ENCODE measurements at regions not wholly inside any gene's neighbourhood (a gene's known extent, or its start where the extent isn't known, plus 50 kb on each side); places are given as distances from the start of the nearest gene placed in this dataset.

GRCh38 chr5:124606543-124606942, 139.9 kb downstream of the ZNF608 start:
- FAIRE-seq (no peak), DNase-seq (ENCODE audit: low read depth, low spot score) (no peak)
- TF ChIP-seq JUN (IDR thresholded peaks at IDR 0.05; ENCODE audit: borderline replicate concordance, insufficient read depth, insufficient read length, low read depth) = no peak
- TF ChIP-seq, protein P1, sequence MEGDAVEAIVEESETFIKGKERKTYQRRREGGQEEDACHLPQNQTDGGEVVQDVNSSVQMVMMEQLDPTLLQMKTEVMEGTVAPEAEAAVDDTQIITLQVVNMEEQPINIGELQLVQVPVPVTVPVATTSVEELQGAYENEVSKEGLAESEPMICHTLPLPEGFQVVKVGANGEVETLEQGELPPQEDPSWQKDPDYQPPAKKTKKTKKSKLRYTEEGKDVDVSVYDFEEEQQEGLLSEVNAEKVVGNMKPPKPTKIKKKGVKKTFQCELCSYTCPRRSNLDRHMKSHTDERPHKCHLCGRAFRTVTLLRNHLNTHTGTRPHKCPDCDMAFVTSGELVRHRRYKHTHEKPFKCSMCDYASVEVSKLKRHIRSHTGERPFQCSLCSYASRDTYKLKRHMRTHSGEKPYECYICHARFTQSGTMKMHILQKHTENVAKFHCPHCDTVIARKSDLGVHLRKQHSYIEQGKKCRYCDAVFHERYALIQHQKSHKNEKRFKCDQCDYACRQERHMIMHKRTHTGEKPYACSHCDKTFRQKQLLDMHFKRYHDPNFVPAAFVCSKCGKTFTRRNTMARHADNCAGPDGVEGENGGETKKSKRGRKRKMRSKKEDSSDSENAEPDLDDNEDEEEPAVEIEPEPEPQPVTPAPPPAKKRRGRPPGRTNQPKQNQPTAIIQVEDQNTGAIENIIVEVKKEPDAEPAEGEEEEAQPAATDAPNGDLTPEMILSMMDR (IDR thresholded peaks at IDR 0.05; ENCODE audit: extremely low read depth in 1 of 2, insufficient read depth in 1 of 2, low read depth in 1 of 2, low read length in 2 of 2) = no peak
- no peak for TF ChIP-seq POLR2A (IDR thresholded peaks at IDR 0.05; ENCODE audit: low read depth, low read length)
- no peak for TF ChIP-seq POLR2AphosphoS5 (IDR thresholded peaks at IDR 0.05; ENCODE audit: insufficient read depth, low read depth, low read length)
- TF ChIP-seq, protein P2, sequence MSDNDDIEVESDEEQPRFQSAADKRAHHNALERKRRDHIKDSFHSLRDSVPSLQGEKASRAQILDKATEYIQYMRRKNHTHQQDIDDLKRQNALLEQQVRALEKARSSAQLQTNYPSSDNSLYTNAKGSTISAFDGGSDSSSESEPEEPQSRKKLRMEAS (IDR thresholded peaks at IDR 0.05; ENCODE audit: insufficient read depth, insufficient read length) = no peak
- TF ChIP-seq EZH2 (IDR thresholded peaks at IDR 0.05; ENCODE audit: borderline replicate concordance, low read depth, low read length, severe bottlenecking) = no peak
- no peak for TF ChIP-seq FOS (IDR thresholded peaks at IDR 0.05; ENCODE audit: borderline replicate concordance, insufficient read depth, low read length)
- TF ChIP-seq GATA2 (IDR thresholded peaks at IDR 0.05; ENCODE audit: insufficient read depth, insufficient read length, low read depth, low read length) = no peak
- TF ChIP-seq MYC (IDR thresholded peaks at IDR 0.05; ENCODE audit: low read depth, low read length) = no peak
- POLR2A ChIA-PET = no interaction called here
- Histone ChIP-seq H3K4me1 (ENCODE audit: control insufficient read depth, extremely low read depth, insufficient read depth, low read length) (peaks cover 44% of the 10 kb centered on the region), H3K36me3 (ENCODE audit: control insufficient read depth in 2 of 2, extremely low read depth in 1 of 2, insufficient read depth in 2 of 2, low read length in 2 of 2) (no peaks in the 10 kb centered on the region), H3K9me3 (replicated peaks; ENCODE audit: control insufficient read depth, insufficient read depth, low read length) (no peaks in the 10 kb centered on the region), H3K9ac (replicated peaks; ENCODE audit: extremely low read depth, insufficient read depth, low read length) (no peak overlapping the region), H3K27ac (ENCODE audit: insufficient read depth, low read depth, low read length) (no peak overlapping the region), H3K27me3 (ENCODE audit: control insufficient read depth in 2 of 2, insufficient read depth in 2 of 2, low read length in 2 of 2) (no peaks in the 10 kb centered on the region), H3K4me2 (ENCODE audit: insufficient read depth, low read length) (no peak overlapping the region), H3K4me3 (replicated peaks in 1 of 3; ENCODE audit: insufficient read depth in 1 of 3, low read depth in 1 of 3, low read length in 3 of 3) (no peak overlapping the region), H3K9me1 (replicated peaks; ENCODE audit: control insufficient read depth, extremely low read depth, insufficient read depth, low read length) (no peaks in the 10 kb centered on the region), H2AFZ (ENCODE audit: low read depth, low read length) (no peak overlapping the region), H3K79me2 (ENCODE audit: control insufficient read depth, insufficient read depth, low read length) (no peaks in the 10 kb centered on the region), H4K20me1 (replicated peaks; ENCODE audit: control insufficient read depth, extremely low read depth, insufficient read depth, low read length) (no peaks in the 10 kb centered on the region)
- intact Hi-C loops (cut with micrococcal nuclease) (loop anchor here (10.0 kb wide), 1 partner anchor 488 kb away; no protein-coding TSS in a partner anchor), dilution Hi-C loops (cut with MboI; ENCODE audit: extremely low pct_ligation_motif_present, low sequenced_read_pairs) (no loop called here)
- CTCF ChIA-PET = interaction anchor here (0.9 kb wide), 1 partner anchor 16 kb away, joined by 3 read pairs; no protein-coding TSS in a partner anchor
- BruUV-seq (replicated peaks) = no TSS peak

Measured in endothelial cell of umbilical vein (primary cell).